GM19395 (cell line): ENCODE measurements at regions not wholly inside any gene's neighbourhood (a gene's known extent, or its start where the extent isn't known, plus 50 kb on each side); places are given as distances from the start of the nearest gene placed in this dataset.

Experiments used
- ATAC-seq: cut with Tn5 transposase; IDR thresholded peaks from one replicate; pipeline ENCODE4 v1.9.1; 2021; ENCODE audit warnings: mild to moderate bottlenecking, moderate library complexity; ENCODE audit not compliant: unreplicated experiment

GRCh38 chr9:73643379-73644013, 491.8 kb downstream of the ANXA1 start:
- ATAC-seq, result no peak

DNA sequence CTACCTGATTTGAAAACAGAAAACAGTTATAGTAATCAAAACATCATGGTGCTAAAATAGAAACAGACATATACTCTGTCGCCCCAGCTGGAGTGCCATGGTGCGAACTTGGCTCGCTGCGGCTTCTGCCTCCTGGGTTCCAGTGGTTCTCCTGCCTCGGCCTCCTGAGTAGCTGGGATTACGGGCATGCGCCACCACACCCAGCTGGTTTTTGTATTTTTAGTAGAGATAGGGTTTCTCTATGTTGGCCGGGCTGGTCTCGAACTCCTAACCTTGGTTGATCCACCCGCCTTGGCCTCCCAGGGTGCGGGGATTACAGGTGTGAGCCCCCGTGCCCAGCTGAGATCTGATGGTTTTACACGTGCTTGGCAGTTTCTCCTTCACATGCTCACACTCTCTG, 495.9 kb downstream of the ANXA1 start:
- no peak for ATAC-seq

DNA sequence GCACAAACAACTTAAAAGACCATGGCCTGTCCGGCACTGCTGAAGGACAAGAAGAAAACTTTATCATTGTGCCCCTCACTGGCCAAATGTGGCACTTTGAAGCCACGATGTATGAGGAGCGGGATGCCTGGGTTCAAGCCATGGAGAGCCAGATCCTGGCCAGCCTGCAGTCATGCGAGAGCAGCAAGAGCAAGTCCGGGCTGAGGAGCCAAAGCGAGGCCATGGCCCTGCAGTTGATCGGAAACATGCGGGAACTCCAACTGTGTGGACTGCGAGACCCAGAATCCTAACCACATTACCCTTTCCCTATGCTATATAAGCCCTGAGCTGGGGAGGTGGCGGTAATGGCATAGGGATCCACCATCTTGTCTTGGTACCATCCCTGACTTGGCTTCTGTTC, 497.9 kb downstream of the ANXA1 start:
- ATAC-seq, result no peak

- ATAC-seq, result no peak
Measured at GRCh38 chr9:73655363-73655762, 503.7 kb downstream of the ANXA1 start.

- no peak for ATAC-seq
Measured at GRCh38 chr9:73655831-73656230, 504.2 kb downstream of the ANXA1 start.

GRCh38 chr9:73665253-73665652, 513.6 kb downstream of the ANXA1 start:
- ATAC-seq, result no peak

- no peak for ATAC-seq
Measured at GRCh38 chr9:73667749-73668148, 516.1 kb downstream of the ANXA1 start.

DNA sequence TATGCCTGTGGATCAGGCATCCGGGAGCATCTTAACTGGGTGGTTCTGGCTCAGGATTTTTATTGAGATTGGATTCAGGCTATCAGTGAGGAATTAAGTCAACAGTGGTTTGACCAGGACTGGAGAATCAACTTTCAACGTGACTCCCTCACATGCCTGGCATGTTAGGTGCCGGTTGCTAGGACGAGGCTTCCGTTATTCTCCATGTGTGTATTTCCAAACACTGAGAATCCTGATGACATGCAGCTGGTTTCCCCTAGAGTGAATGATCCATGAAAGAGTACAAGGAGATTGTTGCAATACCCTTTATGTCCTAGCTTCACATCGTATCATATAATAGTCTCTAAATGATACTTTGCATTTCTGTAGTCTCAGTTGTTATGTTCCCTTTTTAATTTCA, 529.2 kb downstream of the ANXA1 start:
- ATAC-seq, result no peak

GRCh38 chr9:73682789-73683188, 531.1 kb downstream of the ANXA1 start:
- ATAC-seq, result no peak

GRCh38 chr9:73683862-73684591, 532.4 kb downstream of the ANXA1 start:
- ATAC-seq, result peak; percentile 64

- peak; percentile 26 for ATAC-seq
Measured at GRCh38 chr9:73684601-73685000, 532.9 kb downstream of the ANXA1 start.

GRCh38 chr9:73685786-73686185, 534.1 kb downstream of the ANXA1 start:
- ATAC-seq, result no peak

GRCh38 chr9:73689051-73689870, 537.6 kb downstream of the ANXA1 start:
- ATAC-seq, result no peak

- no peak for ATAC-seq
Measured at GRCh38 chr9:73701415-73702057, 549.9 kb downstream of the ANXA1 start.

- ATAC-seq, result no peak
Measured at GRCh38 chr9:73714294-73714693, 562.6 kb downstream of the ANXA1 start.

DNA sequence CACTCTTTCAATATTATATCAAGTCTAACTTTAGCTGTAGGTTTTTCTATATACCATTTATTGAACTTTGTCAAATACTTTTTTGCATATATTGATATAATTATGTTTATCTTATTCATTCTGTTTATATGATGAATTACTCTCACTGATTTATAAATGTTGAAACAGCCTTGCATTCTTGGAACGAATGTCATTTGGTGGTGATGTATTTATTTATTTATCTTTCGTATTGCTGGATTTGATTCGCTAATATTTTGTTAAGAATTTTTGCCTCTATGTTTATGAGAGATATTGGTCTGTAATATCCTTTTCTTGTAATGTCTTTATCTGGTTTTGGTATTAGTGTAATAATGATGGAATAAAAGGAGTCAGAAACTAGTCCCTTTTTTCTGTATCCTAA, 563.9 kb downstream of the ANXA1 start:
- no peak for ATAC-seq

GRCh38 chr9:73719660-73720059, 568.0 kb downstream of the ANXA1 start:
- ATAC-seq, result no peak

GRCh38 chr9:73720601-73721000, 568.9 kb downstream of the ANXA1 start:
- ATAC-seq, result no peak

DNA sequence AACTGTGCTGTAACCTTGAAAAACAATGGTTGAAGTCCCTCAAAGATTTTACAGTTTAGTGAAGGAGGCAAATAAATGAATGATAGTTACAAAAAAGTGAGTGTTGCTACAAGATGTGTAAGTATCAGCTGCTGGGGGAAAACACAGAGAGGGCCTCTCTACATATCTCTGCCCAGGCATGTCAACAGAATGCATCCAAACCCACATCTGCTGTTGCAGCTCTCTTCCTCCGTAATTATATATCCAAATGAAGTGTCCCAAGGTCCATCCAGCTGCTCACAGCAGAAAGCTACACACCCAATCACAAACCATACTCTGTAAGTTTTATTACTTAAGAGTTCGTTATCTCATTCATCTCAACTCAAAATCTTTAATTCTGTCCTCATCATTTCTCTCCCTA, 584.6 kb downstream of the ANXA1 start:
- no peak for ATAC-seq

- ATAC-seq, result no peak
Measured at GRCh38 chr9:73738741-73739530, 587.3 kb downstream of the ANXA1 start.

GRCh38 chr9:73741316-73741715, 589.7 kb downstream of the ANXA1 start:
- no peak for ATAC-seq
